IPS-18c (cell line): ENCODE measurements at regions not wholly inside any gene's neighbourhood (a gene's known extent, or its start where the extent isn't known, plus 50 kb on each side); places are given as distances from the start of the nearest gene placed in this dataset.
"Not testable (repeated sequence)": the region's sequence is repeated elsewhere in the genome, so short reads cannot be mapped to it uniquely, and the experiment has no call there.

Source experiments
- H3K4me3 ChIP-seq: 2 replicates; pipeline ENCODE4 v1.7.0; 2013; ENCODE audit warnings: low read depth, mild to moderate bottlenecking, low read length, moderate library complexity; ENCODE audit not compliant: insufficient read depth
- H3K9me3 ChIP-seq: one replicate; pipeline ENCODE4 v1.6.1; 2013; ENCODE audit warnings: mild to moderate bottlenecking, low read length, moderate library complexity; ENCODE audit not compliant: control insufficient read depth, insufficient read depth

GRCh38 chr1:199082778-199083389, 444.0 kb downstream of the PTPRC start:
- no peak overlapping the region for H3K4me3 ChIP-seq
- no peaks in the 10 kb centered on the region for H3K9me3 ChIP-seq

- no peak overlapping the region for H3K4me3 ChIP-seq
- no peaks in the 10 kb centered on the region for H3K9me3 ChIP-seq
These were observed 444.8 kb downstream of the PTPRC start for GRCh38 chr1:199083680-199084079.

GRCh38 chr1:199084293-199084692, 445.5 kb downstream of the PTPRC start:
- Histone ChIP-seq H3K9me3 (no peaks in the 10 kb centered on the region), H3K4me3 (no peak overlapping the region)

GRCh38 chr1:199085903-199086302, 447.1 kb downstream of the PTPRC start:
- Histone ChIP-seq H3K9me3 (no peaks in the 10 kb centered on the region), H3K4me3 (no peak overlapping the region)

- Histone ChIP-seq H3K4me3 (no peak overlapping the region), H3K9me3 (no peaks in the 10 kb centered on the region)
These were observed 448.3 kb downstream of the PTPRC start for GRCh38 chr1:199087144-199087543.

- Histone ChIP-seq H3K4me3 (no peak overlapping the region), H3K9me3 (no peaks in the 10 kb centered on the region)
These were observed 450.7 kb downstream of the PTPRC start for GRCh38 chr1:199089393-199090122.

- not testable (repeated sequence) for H3K4me3 ChIP-seq, H3K9me3 ChIP-seq
These were observed 456.8 kb downstream of the PTPRC start for GRCh38 chr1:199095628-199096027.

- no peak overlapping the region for H3K4me3 ChIP-seq
- H3K9me3 ChIP-seq = peaks cover 3% of the 10 kb centered on the region
These were observed 457.8 kb downstream of the PTPRC start for GRCh38 chr1:199096591-199096990.

GRCh38 chr1:199098468-199098867, 459.6 kb downstream of the PTPRC start:
- Histone ChIP-seq H3K9me3 (peaks cover 3% of the 10 kb centered on the region), H3K4me3 (no peak overlapping the region)

GRCh38 chr1:199101139-199101538, 462.3 kb downstream of the PTPRC start:
- Histone ChIP-seq H3K9me3 (peaks cover 3% of the 10 kb centered on the region), H3K4me3 (no peak overlapping the region)

GRCh38 chr1:199101635-199102034, 462.8 kb downstream of the PTPRC start:
- Histone ChIP-seq H3K9me3 (peaks cover 3% of the 10 kb centered on the region), H3K4me3 (no peak overlapping the region)

- Histone ChIP-seq H3K4me3 (no peak overlapping the region), H3K9me3 (no peaks in the 10 kb centered on the region)
These were observed 463.4 kb downstream of the PTPRC start for GRCh38 chr1:199102239-199102638.

- no peaks in the 10 kb centered on the region for H3K9me3 ChIP-seq
- H3K4me3 ChIP-seq = no peak overlapping the region
These were observed 470.3 kb downstream of the PTPRC start for GRCh38 chr1:199109160-199109559.

GRCh38 chr1:199112365-199112764, 473.5 kb downstream of the PTPRC start:
- H3K4me3 ChIP-seq = no peak overlapping the region
- no peaks in the 10 kb centered on the region for H3K9me3 ChIP-seq

GRCh38 chr1:199113265-199113869, 474.5 kb downstream of the PTPRC start:
- Histone ChIP-seq H3K9me3 (no peaks in the 10 kb centered on the region), H3K4me3 (no peak overlapping the region)

GRCh38 chr1:199116488-199116887, 477.6 kb downstream of the PTPRC start:
- Histone ChIP-seq H3K9me3 (no peaks in the 10 kb centered on the region), H3K4me3 (no peak overlapping the region)

- H3K9me3 ChIP-seq = no peaks in the 10 kb centered on the region
- no peak overlapping the region for H3K4me3 ChIP-seq
These were observed 482.2 kb downstream of the PTPRC start for GRCh38 chr1:199121047-199121446.

- no peak overlapping the region for H3K4me3 ChIP-seq
- H3K9me3 ChIP-seq = no peaks in the 10 kb centered on the region
These were observed 483.2 kb downstream of the PTPRC start for GRCh38 chr1:199122085-199122484.
